Dermis blood vessel endothelial cell (primary cell): ENCODE measurements at regions not wholly inside any gene's neighbourhood (a gene's known extent, or its start where the extent isn't known, plus 50 kb on each side); places are given as distances from the start of the nearest gene placed in this dataset.

Experiments used
- DNase-seq: peaks from one replicate; pipeline ENCODE4 v3.0.0; 2010

GRCh38 chr14:53510281-53510912 lies 357.3 kb upstream of the DDHD1 start:
- DNase-seq: no peak

- DNase-seq: no peak
These were observed 356.4 kb upstream of the DDHD1 start for GRCh38 chr14:53509276-53510244.

DNA sequence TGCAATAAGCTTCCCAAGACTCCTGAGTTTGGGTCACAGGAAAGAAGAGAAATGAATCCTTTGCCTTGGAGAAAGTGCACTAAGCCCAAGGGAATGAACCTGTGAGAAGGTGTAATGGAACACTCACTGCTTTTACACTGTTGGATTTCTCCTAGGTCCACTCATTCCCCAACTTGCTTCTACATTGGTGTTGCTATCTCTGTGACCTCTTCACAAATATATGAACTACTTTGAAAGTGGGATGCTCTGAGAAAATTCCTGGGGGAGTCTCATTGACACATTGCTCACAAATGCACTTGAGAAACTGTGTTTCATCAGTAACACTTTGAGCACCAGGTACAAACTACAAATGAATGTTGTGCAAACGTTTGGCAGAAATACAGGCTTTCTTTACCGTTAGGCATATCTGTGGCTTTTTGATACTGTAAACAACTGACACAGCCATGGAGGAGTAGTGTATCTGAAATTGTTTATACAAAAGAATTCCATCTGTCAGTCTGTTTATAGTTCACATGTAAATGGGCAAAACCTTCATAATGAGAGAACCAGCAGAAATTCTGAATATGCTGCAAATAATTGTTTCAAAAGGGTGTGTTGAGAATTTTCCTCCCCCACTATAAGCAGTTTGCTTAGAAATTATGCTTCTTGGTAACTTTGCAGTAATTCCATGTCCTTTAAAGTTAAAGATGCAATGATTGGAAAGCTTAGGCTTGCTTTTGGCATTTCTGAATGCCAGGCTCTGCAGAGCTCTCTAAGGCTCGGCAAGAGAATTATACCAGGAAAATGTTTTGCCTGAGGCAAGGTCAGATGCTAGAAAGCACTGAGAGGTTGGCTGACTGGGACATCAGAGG lies 348.5 kb upstream of the DDHD1 start:
- DNase-seq: no peak

- DNase-seq: no peak
These were observed 347.1 kb upstream of the DDHD1 start for GRCh38 chr14:53500191-53500590.

GRCh38 chr14:53496668-53497067 lies 343.5 kb upstream of the DDHD1 start:
- DNase-seq: no peak

- no peak for DNase-seq
These were observed 342.8 kb upstream of the DDHD1 start for GRCh38 chr14:53495846-53496343.

DNA sequence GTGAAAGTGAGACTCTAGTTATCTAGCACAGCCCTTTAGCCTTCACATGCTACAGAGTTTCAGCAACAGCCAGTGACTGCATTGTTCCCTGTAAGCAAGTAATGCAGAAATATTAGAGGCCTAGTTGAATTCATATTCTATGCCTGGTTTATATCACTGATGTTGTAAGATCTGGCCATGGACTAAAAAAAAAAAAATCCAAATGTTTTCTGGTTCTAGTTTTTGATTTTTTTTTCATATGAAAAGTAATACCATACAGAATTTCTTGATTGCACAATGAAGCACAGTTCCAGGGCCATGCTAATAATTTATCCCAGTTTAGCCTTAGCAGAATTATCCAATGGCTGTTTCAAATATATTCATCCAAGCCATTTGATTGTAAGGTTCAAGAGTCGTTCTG lies 341.5 kb upstream of the DDHD1 start:
- DNase-seq: no peak

- DNase-seq: no peak
These were observed 340.7 kb upstream of the DDHD1 start for GRCh38 chr14:53493860-53494259.

- DNase-seq: no peak
These were observed 340.2 kb upstream of the DDHD1 start for GRCh38 chr14:53493320-53493719.

DNA sequence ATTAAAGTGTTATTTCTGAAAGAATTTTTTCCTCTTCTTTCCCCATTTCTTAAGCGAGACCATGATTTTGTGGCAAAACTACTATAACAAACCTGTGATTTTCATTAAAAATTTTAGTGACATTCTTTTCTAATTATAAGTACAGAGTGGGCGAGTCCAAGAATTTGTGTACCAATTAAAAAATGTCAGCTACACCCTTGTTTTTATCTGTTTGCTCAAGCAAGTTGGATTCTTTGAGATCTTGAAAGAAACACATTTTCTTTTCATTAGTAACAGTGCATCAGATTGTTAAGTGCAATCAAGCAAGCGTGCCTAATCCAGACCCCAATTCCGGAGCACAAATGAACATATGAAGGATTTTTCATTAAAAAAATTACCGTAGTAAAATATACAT lies 338.8 kb upstream of the DDHD1 start:
- no peak for DNase-seq

DNA sequence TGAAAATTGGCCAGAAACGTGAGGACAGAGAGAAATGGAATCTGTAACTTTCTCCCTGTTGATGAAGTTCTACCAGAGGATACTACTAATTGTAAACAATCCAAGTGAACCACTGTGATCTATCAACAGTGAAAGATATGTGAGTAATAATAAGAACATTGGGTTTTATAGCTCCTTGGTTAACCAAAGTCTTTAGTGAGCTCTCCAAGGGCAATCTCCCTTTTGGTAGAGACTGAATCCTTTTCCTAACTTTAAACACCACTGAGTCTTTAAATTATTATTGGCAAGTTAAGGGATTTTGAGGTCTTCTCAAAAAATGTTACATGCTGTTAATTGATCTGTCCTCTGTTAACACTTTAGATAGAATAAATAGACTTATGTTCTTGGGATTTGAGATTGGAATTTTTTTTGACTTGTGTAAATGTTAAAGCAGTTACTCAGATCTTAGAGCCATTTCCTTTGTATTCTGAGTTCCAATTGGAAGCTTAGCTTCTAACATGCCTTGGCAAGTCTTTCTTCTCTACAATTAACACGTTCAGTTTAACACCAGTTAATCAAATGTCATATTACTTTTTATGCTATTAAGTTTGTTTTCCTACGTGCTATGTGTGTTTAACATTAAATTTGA lies 338.2 kb upstream of the DDHD1 start:
- peak; percentile 2 for DNase-seq

DNA sequence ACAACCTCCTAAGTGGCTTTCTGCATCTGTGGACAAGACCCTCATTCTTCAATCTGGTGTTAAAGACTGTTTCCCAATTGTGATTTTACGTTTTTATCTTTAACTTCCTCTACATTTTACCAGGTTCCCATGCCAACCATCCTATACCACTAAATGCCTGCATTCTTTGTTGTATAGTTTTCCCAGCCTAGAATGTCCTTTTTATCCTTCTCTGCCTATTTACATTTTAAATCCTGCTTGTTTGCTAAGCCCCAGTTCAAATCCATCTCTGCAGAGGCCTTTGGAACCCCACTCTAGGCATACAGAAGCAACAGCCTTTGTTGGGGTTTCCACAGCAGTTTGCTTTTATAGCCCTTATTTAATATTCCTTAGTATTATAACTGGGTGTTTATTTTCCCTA lies 325.1 kb upstream of the DDHD1 start:
- DNase-seq: no peak

DNA sequence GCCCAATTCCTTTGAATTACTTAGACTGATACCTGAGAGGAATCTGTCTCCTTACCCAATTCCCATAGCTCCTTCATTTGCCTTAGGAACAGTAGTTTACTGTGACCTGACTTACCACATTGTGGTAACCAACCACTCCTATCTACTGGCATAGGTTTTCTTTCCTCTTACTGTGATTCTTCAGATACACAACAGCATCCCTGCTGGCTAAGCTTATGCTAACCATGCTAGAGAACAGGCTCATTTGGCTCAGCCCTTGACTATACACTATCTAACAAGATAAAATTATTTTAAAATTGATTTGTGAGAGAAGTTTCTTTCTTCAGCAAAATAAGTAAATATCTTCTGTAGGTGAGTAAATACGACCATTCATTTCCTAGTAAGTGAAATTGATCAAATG lies 320.4 kb upstream of the DDHD1 start:
- DNase-seq: no peak

DNA sequence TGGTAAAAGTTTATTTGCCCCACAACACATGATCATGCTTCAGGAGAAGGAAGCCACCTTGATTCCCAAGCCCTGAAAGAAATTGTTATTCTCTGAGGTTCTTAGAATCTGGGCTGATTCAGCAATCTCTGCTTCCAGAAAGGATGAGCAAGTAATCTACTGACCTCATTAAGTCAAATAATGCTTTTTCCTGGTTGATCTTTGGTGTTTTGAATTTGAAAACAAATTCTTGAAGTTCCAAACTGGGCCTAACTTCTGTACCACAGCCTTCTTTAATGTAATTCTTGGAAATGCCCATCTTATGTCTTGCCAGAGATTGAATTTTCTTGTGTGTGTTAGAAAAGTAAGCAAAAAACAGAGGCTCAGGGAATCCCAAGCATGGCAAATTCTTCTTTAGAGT lies 319.2 kb upstream of the DDHD1 start:
- DNase-seq: no peak

DNA sequence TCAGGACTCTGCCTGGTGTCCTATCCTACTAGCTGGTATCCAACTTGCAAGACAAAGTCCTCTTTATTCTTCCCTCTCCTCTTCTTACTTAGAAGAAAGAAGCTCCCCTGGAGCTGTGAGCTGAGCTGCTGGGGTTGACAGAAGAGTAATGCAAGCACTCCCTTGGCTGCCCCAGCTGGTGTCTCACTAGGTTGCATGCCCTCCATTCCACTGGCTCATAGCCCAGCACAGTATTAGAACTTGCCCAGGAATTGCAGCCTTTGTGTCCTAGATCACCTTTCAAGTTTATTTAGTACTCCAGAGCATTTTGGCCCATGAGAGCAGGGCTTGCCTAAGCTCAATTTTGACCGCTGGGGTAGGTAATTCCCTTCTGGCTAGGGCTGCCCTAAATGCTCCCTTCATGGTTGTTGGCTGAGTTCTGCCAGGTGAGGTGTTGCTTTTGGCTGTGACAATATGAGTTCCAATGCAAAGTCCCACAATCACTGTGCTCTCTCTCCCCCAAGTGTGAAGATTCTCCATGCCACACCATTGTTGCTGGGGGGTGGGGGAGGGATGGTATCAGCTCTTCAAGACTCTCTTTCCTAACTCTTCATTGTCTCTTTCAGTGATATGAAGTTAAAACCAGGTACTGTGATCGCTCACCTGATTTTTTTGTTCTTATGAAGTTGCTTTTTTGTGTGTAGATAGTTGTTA lies 317.4 kb upstream of the DDHD1 start:
- no peak for DNase-seq

GRCh38 chr14:53468876-53469275 lies 315.8 kb upstream of the DDHD1 start:
- DNase-seq: no peak

- DNase-seq: no peak
These were observed 311.3 kb upstream of the DDHD1 start for GRCh38 chr14:53464376-53464775.

DNA sequence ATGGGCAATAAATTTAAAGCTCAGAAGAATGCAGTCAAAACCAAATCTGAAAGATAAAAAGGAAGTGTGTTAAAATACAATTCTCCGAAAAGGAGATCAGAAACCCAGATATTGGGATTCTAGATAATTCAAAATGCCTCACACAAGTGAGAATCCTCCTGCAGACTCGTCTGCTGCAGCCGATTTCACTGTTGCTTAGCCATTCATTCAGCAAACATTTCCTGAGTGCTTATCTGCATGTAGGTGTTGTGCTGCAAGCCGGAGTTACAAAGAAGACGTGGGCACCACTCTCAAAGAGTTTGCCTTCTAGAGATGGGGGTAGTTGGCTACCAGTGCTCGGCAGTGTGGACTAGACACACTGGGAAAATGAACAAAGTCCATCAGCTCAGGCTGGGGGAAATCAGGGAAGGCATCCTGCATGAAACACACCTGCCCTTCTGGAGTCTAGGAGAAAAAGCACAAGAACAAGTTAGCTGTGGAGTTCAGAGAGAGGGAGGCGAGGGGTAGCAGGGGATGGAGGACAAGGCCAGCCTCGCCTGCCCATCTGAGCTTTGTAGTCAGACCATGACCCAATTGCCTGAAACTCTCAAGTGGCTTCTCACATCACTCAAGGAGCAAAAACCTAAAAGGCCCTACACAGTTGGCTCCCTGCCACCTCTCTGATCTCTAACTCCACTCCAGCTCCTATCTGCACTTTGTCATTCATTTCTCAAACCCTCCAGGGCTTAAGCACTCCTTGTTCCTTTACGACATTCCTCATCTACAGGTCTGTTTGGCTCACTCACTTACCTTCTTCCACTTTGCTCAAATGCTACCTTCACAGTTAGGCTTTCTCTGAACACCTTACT lies 310.0 kb upstream of the DDHD1 start:
- no peak for DNase-seq

GRCh38 chr14:53461858-53462257 lies 308.7 kb upstream of the DDHD1 start:
- no peak for DNase-seq

DNA sequence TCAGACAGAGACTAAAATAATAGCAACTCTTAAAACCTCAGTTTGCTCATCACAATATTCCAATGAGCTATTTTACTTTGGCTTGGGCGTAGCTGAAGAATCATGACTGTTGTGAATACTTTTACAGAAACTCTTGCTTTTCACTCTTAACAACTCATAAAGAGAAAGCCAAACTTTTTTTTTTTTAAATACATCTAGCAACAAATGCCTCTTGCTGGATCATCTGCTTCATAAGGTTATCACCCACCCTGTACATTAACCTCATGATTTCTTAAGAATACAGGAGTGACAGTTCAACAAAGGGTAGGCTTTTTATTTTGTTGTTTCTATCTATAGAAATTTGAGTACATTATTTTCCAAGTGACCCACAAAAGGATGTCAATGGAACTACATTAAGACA lies 307.4 kb upstream of the DDHD1 start:
- DNase-seq: no peak

DNA sequence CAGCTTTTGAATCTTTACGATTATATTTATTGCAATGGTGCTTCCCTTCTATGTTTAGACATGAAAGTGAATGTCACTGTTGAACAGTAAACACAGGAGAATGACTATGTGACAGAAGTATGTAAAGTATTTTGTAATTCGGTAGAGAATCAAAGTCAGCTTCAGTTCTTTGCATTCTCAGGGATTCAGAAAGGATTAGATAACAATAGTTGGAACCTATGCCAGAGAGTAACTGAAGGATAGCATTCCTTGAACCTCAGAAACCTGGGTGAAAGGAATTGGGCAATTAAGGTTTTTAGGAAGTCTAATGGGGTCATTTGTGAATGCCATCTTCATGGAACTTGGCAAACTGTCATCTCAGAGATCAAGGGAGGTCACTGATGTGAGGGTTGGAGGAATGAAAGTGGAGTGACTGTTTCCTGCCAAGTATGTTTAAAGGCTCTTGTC lies 305.3 kb upstream of the DDHD1 start:
- peak; percentile 52 for DNase-seq
